ENCODE measurements at regions not wholly inside any gene's neighbourhood (a gene's known extent, or its start where the extent isn't known, plus 50 kb on each side); places are given as distances from the start of the nearest gene placed in this dataset.

DNA sequence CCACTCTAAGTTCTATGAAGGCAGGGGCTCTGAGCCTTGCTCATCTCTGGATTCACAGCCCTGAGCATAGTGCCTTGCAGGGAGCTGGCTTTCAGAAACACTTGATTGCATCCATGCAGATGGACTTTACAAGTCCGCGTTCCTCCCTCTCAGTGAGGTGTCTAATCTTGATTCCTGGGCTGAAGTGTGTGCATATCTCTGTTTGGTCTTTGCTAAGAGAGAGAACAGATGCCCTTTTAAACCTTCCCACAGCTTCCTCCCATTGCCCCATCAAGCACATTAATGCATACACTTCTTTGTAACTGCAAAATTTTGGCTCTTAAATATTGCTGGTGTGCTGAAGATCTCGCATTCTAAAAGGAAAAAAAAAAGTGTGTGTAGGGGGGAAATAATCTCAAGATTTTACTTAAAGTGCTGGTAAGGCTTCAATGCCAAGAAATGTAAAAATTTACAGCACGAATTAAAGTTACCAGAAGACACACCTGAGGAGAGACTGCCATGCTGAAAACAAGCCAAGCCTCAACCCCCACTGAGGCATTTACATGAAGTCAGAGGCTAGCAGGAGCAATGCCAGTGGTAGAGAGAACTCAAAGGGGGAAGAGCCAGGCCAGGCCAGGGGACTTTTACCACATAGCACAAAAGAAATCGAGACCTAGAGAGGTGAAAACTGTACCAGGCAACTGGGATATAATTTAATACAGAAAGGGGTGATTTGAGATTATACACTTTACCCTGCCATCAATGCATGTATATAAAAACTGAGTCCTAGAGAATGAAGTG is 492.1 kb downstream of the SOX6 start:
- no peak for DNase-seq

DNA sequence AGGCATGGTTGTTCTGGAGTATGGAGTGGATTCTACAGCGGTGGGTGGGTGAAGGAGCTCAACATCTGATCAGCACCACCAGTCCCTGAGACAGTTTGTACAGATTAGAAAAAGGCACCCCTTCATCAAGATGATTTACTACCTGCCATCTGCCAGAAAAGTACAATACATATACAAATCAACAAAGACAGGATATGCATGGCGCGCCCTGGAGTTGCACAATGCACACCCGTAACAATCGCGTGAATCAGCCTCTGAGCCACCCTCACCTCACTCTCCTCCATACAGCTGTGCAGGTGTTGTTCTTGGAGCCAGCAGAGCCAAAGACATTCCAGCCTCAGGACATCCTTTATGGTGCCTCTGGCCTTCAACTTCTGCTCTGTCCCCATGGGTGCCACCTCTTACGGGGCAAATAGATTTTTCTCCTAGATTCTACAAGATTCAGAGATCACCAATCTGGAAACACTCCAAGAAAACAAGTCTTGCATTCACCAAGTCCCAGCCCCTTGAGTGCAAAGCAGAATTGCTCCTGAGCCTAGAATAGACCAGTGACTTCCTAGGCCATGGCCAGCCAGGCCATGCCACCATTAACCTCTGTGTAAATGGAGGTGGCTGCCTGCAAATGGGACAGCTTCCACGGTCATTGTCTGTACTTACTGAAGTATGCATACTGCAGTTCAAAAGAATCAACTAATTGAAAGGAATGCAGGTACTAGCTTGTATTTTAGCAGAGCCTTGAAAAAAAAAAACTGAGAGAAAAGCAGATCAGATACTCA is 490.9 kb downstream of the SOX6 start:
- no peak for DNase-seq

DNA sequence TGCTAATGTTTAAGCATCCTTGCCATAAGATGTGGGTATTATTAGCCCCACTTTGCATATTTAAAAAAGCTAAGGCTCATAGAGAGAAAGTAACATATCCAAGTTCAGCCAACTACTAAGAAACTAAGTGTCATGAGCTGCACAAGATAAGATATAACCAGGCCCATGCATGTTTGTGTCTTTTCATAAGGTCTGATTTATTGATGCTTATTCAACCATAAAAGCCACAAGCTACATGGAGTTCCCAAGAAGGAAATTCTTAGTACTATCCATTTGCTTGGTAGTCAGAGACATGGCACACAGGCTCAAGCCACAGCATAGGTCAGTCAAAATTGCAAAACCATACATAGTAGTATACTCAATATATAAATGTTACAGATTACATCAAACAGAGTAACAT is 488.5 kb downstream of the SOX6 start:
- DNase-seq: no peak

GRCh38 chr11:15870911-15871310 is 485.4 kb downstream of the SOX6 start:
- no peak for DNase-seq

DNA sequence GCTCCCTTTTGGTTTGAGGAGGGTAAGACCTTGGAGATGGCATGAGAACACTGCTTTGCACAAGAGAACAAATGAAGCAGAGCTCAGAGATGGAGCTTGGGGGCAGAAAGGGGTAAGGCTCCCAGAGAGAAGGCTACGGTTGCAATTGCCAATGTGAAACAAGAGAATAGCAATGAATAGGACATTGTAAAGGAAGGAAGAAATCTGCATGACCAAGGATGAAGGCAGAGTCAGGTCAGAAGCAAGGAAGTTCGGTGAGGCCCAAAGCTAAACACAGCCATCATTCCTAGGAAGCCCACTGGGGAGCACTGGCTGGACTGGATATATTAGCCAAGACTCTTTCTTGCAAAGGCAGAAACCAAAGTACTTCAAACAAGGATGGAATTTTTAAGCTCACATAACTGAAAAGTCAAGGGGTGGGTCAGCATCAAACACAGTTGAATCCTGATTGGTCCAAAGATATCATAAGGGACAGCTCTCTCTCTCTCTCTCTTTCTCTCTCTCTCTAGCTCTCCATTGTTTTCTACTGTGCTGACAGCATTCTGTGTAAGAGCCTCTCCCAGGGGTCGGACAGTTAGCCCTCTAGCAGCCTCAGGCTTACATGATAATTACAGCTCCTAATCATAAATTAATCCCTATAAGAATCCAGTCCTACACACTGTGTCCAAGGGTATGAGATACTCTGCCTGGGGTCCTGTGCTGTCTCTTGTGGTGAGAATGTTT is 484.3 kb downstream of the SOX6 start:
- no peak for DNase-seq

GRCh38 chr11:15873501-15873900 is 482.8 kb downstream of the SOX6 start:
- DNase-seq: no peak

- no peak for DNase-seq
Measured at GRCh38 chr11:15874704-15875103, 481.6 kb downstream of the SOX6 start.

- DNase-seq: no peak
Measured at GRCh38 chr11:15875393-15875792, 481.0 kb downstream of the SOX6 start.

- DNase-seq: no peak
Measured at GRCh38 chr11:15875943-15876342, 480.4 kb downstream of the SOX6 start.

- DNase-seq: no peak
Measured at GRCh38 chr11:15878756-15879155, 477.6 kb downstream of the SOX6 start.

- DNase-seq: no peak
Measured at GRCh38 chr11:15880291-15880690, 476.1 kb downstream of the SOX6 start.

DNA sequence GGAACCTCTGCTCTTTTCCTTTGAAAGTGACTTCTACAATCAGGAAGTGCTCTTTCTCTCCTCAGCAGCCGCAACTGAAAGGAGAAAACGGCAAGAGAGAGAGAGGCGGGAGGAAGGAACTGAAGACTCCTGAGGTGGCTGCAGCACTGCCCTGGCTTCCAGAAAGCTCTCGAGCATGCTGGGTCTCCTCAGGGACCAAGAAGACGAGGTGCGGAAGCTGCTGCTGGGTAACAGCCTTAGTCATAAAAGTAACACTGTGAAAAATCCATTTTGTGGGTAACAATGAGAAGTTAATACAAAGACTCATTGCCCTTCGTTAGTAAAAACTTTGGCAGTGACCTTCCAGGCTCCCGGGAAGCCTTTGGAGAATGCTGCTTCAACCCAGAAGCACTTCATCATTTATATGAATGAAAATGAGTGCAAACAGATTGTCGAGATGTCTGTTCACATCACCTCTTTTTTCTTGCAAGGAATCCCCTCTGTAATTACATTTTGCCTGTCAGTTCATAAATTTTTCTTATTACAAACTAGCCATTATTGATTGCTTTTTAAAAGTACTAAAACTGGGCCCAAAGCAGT is 473.4 kb downstream of the SOX6 start:
- no peak for DNase-seq

GRCh38 chr11:15883455-15883920 is 472.9 kb downstream of the SOX6 start:
- DNase-seq: no peak

DNA sequence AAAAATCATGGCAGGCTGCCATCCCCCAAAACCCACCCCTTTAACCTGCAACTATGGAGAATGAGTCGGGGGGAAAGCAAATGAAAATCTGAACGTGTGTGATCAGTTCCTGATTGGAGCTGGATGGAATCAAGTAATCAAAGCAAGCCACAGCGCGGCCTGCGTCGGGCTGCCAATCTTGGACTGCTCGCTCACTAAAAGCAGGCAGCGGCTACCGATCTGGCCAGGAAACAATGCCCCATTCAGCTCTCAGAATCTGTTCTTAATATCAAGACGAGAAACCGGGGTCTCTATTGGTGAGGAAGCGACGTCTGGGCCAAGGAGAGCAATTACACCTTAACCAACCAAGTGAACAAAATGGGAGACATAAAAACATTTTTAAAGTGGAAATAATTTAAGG is 472.2 kb downstream of the SOX6 start:
- DNase-seq: no peak

GRCh38 chr11:15884777-15885540 is 471.4 kb downstream of the SOX6 start:
- DNase-seq: no peak

- DNase-seq: no peak
Measured at GRCh38 chr11:15885854-15886253, 470.5 kb downstream of the SOX6 start.

GRCh38 chr11:15886299-15886698 is 470.0 kb downstream of the SOX6 start:
- no peak for DNase-seq

DNA sequence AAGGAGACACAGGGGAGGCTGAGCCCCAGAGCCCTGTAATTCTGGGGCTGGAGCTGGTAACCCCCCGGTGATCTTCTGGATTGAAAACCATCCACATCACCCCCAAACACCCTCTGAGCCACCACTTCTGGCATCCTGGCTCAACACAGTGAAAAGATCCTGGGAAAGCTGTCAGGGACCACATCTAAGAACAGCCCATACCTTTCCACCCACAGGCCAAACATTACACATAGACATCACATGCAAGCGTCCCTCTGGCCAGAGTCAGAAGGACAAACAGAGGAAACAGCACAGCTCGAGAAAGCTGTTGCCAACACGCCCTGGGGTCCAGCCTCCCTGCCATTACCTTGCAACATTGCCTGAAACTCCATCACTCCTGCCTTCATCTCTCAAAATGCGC is 469.5 kb downstream of the SOX6 start:
- DNase-seq: no peak

GRCh38 chr11:15888556-15889345 is 467.6 kb downstream of the SOX6 start:
- no peak for DNase-seq

- DNase-seq: no peak
Measured at GRCh38 chr11:15889363-15890030, 466.8 kb downstream of the SOX6 start.
